SU-DHL-6 (cell line): ENCODE measurements at regions not wholly inside any gene's neighbourhood (a gene's known extent, or its start where the extent isn't known, plus 50 kb on each side); places are given as distances from the start of the nearest gene placed in this dataset.

Experiments
- CTCF ChIP-seq: fragments of 200-600 bp; sonication (generic); IDR thresholded peaks from one replicate; pipeline ENCODE4 v1.5.1; 2017; ENCODE audit warnings: antibody characterized with exemption, mild to moderate bottlenecking, low read length, moderate library complexity; ENCODE audit not compliant: insufficient read depth, poor library complexity, severe bottlenecking
- EZH2phosphoT487 ChIP-seq: fragments of 200-600 bp; sonication (generic), shearing (Covaris generic); conservative IDR thresholded peaks from 2 replicates; pipeline ENCODE4 v1.6.1; 2018; ENCODE audit warnings: mild to moderate bottlenecking, antibody characterized with exemption, low read length, moderate library complexity, mixed read lengths

GRCh38 chrX:82734140-82734539 is 774.0 kb upstream of the POU3F4 start:
- TF ChIP-seq CTCF (no peak), EZH2phosphoT487 (no peak)
